ENCODE measurements at regions not wholly inside any gene's neighbourhood (a gene's known extent, or its start where the extent isn't known, plus 50 kb on each side); places are given as distances from the start of the nearest gene placed in this dataset.
"Not testable (repeated sequence)": the region's sequence is repeated elsewhere in the genome, so short reads cannot be mapped to it uniquely, and the experiment has no call there.

DNA sequence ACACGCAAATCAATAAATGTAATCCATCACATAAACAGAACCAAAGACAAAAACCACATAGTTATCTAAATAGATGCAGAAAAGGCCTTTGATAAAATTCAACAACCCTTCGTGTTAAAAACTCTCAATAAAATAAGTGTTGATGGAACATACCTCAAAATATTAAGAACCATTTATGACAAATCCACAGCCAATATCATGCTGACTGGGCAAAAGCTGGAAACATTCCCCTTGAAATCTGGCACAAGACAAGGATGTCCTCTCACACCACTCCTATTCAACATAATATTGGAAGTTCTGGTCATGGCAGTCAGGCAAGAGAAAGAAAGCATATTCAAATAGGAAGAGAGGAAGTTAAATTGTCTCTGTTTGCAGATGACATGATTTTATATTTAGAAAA is 1946.3 kb upstream of the CDH9 start:
- no peak for DNase-seq

DNA sequence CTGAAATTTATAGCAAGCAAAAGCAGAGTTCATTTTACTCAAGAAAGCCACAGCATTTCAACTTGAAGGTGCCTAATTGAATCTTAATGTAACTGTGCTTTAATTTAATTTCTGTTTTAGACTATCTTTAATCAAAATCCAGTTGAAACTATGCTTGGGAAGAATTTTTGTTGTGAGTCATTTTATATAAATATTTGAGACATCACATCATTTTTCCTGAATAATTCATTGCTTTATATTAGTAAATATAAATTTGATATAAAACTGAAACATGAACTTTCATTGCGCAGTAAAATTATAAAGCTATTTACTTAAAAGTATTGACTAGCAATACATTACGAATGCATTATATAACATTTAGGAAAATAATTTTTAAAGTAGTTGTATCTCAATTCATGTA is 1937.1 kb upstream of the CDH9 start:
- DNase-seq, result no peak

GRCh38 chr5:28967848-28968247 is 1929.5 kb upstream of the CDH9 start:
- no peak for DNase-seq

DNA sequence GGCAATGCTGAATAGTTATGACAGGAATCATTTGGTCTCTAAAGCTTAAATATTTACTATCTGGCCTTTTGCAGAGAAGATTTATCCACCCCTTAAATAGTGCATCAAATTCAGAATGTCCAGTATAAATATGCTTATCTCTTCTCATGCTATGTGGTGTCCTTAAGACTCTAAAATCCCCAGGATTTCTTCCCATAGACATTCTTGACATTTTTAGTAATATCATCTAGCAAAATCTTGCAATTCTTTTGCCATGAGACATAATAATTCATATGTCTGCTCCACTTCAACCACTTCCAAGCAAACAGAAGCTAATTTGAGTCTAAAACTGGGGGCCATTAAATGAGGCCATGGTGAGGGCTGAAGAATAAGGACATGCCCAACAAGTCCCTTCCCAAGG is 1923.4 kb upstream of the CDH9 start:
- DNase-seq, result no peak

DNA sequence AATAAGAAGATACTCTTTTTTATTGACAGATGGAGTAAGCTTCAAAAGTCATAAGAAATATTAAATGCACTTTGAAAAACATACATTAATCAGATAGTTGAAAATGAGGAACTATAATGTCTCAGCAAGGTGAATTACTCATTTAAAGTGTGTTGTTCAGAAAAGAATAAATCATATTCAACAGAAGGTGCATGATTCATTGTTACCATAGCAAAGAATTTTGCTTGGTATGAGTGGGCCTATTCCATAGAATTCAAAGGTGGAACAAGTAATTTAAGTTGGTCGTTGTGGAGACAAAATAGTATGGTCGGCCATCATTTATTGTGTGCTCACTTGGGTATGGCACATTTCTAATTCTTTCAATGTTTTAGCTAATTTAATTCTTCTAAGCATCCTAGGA is 1920.2 kb upstream of the CDH9 start:
- no peak for DNase-seq

DNA sequence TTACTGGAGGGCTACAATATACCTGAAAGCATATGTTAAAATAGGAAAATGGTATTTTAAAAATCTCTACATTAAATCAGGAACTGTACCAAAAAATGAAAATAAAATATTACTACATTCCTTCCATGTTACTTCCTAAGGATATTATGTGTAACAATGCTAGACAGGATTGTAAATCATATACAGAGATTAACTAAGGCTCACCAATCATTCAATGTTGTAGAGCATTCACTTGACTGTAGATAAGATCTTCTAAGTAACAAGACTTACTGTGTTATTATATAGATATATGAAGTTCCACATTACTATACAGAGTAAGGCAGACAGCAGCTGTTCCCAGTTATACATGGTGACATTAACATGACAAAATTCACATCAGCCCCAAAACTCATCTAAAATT is 1919.1 kb upstream of the CDH9 start:
- DNase-seq, result no peak

DNA sequence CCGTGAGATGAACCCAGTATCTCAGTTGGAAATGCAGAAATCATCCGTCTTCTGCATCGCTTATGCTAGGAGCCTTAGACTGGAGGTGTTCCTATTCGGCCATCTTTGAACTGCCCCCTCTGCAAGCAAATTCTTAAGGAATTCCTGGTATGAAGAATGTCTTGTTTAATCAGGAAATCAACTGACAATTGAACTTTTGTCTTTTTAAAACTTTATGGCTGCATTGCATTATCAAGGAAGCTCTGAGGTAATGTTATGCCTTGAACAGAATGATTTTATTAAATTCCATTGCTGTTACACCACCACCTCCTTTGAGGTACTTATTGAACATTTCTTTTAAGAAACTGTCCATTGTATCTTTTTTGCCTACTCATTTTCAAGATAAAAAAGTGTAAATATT is 1915.7 kb upstream of the CDH9 start:
- no peak for DNase-seq

GRCh38 chr5:28947865-28948264 is 1909.5 kb upstream of the CDH9 start:
- no peak for DNase-seq

GRCh38 chr5:28945859-28946258 is 1907.5 kb upstream of the CDH9 start:
- no peak for DNase-seq

GRCh38 chr5:28929366-28929765 is 1891.0 kb upstream of the CDH9 start:
- DNase-seq, result not testable (repeated sequence)

DNA sequence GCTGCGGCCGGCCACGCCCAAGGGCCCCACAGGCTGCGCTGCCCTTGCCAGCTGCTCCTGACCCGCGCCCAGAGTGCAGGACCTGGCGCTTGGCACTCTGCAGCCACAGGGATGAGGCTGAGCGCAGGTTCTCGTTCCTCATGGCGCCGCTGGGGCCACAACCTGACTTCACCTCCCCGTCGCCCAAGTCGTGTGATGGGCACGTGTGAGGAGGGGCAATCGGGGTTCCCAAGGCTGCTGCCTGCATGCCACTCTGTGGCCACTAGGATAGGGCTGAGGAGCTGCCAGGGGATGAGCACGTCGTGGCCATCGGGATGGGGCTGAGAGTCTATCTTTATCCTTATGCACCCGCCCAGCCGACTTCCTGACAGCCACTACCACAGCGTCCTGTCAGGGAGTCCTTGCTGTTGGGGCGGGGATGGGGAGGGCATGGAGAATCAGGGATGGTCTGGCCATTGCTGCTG is 1890.0 kb upstream of the CDH9 start:
- DNase-seq, result not testable (repeated sequence)

- DNase-seq, result no peak
These were observed 1889.4 kb upstream of the CDH9 start for GRCh38 chr5:28927559-28928326.

DNA sequence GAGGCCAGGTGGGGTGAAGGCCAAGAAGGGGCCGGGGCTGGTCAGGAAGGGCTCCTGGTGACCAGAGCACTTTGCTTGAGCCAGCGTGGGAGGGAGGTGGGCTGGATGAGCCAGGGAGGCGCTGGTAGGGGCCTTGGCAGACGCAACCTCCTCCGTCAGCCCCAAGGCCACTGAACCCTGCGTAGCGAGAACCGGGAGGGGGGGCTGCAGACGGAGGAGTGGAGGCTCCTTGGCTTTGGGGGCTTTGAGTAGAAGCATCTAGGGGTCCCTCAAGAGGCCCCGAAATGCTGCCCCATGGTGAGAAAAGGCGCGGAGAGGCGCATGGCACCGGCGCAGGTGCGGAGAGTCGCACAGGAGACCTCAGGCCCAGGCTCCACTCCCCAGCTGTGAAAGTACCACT is 1888.0 kb upstream of the CDH9 start:
- DNase-seq, result no peak

- no peak for DNase-seq
These were observed 1879.2 kb upstream of the CDH9 start for GRCh38 chr5:28917631-28918030.

- peak; percentile 92 to 94 for DNase-seq
These were observed 1875.9 kb upstream of the CDH9 start for GRCh38 chr5:28914297-28914696.

DNA sequence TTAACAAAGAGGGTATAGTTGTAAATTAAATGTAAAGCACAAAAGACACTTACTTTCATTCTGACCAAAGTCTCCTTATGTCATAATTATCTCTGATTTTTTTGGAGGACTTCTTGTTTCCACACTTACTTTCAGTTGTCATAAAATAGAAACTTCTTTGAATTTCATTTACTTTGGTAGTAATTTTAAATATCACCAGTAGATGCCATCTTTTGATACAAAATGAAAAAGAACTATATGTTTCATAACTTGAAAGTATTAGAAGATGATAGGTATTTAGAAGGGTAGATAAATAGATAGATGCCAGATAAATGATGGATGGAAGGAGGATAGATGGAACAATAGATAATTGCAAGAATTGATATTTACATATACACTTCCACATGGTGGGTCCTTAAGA is 1865.3 kb upstream of the CDH9 start:
- peak in 1 of 2 experiments; percentile 35 for DNase-seq

GRCh38 chr5:28896949-28897348 is 1858.6 kb upstream of the CDH9 start:
- peak; percentile 29 to 56 for DNase-seq

- DNase-seq, result no peak
These were observed 1842.5 kb upstream of the CDH9 start for GRCh38 chr5:28880936-28881335.

- no peak for DNase-seq
These were observed 1838.7 kb upstream of the CDH9 start for GRCh38 chr5:28877050-28877449.

DNA sequence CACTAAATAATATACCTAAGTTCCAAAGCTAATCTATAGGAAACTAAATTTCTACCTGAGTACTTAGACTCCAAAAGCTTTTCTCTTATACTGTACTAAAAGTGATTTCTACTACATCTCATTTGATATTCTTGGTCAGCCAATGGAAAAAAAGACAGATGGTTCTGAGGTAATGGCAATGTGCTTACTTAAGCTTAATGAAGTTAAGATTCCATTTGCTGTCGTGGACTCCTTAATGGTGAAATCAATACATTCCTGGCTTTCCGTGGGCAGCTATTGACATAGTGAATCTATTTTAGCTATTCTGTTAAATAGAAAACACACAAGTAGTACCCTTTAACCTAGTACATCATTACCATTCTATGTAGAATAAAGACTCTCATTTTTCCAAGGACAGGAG is 1825.6 kb upstream of the CDH9 start:
- DNase-seq, result no peak

GRCh38 chr5:28862860-28863196 is 1824.4 kb upstream of the CDH9 start:
- DNase-seq, result peak; percentile 56 to 62

DNA sequence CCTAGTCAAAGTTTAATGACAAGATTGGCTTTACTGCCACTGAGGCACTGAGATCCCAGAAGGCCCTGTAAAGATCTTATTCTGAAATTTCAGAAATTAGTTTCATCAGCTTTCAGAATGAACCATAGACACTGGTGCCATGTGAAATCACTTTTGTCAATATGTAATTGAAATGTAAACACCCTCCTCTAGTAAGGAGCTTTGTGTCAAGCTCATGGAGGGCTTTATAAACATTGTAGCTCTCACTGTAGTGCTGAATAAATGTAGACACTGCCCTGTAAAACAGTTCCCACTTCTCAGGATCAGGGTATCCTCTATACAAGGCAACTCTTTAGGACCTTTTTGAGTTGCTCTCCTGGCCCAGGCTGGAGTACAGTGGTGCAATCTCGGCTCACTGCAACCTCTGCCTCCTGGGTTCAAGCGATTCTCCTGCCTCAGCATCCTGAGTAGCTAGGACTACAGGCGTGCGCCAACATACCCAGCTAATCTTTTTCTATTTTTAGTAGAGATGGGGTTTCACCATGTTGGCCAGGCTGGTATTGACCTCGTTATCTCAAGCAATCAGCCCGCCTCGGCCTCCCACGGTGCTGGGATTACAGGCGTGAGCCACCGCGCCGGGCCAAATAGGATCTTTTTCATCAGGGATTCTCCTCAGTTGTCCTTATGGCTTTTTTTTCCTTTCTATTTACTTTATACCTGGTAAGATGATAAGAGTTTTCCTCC is 1823.9 kb upstream of the CDH9 start:
- peak; percentile 70 to 75 for DNase-seq

DNA sequence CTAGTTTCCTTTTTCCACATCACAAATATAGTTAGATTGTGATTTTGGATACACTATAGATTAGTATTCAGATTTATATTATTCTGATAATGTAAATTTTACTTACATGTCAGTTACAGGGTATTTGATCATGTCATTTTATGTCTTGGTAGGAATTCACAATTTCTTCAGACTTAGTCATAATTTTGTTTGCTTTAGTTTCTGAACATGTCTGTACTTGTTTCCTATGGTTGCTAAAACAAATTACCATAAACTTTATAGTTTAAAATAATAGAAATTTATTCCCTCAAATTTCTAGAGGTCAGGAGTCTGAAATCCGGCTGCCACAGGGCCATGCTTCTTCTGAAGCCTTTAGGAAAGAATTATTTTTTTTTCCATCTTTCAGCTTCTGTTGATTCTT is 1817.2 kb upstream of the CDH9 start:
- no peak for DNase-seq

DNA sequence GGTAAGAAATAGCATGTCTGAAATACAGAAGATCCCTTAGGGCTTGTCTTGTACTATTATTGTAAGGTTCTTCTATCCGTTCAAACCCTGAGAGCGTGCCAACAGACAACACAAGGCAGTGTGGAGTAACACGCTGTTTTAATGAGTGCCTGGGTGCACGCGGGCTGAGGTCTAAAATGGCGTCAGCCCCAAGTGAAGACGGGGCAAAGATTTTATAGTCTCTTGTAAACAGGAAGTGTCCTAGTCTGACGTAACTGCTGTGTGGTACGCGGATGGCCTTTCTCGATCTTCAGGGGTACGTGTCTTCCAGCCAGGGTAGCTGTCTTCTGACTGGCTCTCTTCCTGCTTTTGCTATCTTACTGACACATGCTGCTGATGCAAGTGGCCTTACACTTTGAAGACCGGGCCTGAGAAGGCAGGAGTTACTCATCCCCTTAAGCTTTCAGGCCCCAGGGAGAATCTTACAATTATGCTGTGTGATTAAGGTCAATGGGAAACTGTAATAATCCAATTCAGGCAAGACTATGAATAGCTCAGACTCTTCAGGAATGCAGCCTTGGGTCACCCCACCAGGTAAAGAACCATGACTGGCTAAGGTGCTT is 1812.0 kb upstream of the CDH9 start:
- no peak for DNase-seq
